OCI-LY1 (cell line): ENCODE measurements at regions not wholly inside any gene's neighbourhood (a gene's known extent, or its start where the extent isn't known, plus 50 kb on each side); places are given as distances from the start of the nearest gene placed in this dataset.

Experiments
- H2AFZ ChIP-seq: fragments of 200-600 bp; sonication (generic), shearing (Covaris generic); 2 replicates; pipeline ENCODE4 v1.6.0; 2014; ENCODE audit warnings: antibody characterized with exemption, mild to moderate bottlenecking, low read length
- H3F3A ChIP-seq: fragments of 200-600 bp; sonication (generic), shearing (Covaris generic); 2 replicates; pipeline ENCODE4 v1.6.0; 2014; ENCODE audit warnings: mild to moderate bottlenecking, antibody characterized with exemption, low read length, moderate library complexity; ENCODE audit not compliant: insufficient read depth
- H3K27ac ChIP-seq: fragments of 200-600 bp; sonication (generic); 2 replicates; pipeline ENCODE4 v1.5.1; 2014; ENCODE audit warnings: low read length, mixed run types, mild to moderate bottlenecking, low read depth; ENCODE audit not compliant: poor library complexity, severe bottlenecking
- H3K27me3 ChIP-seq: fragments of 200-600 bp; sonication (generic); 2 replicates; pipeline ENCODE4 v1.6.0; 2014; ENCODE audit warnings: antibody characterized with exemption, mild to moderate bottlenecking, low read length, moderate library complexity; ENCODE audit not compliant: insufficient read depth
- H3K36me3 ChIP-seq: fragments of 200-600 bp; sonication (generic); 2 replicates; pipeline ENCODE4 v1.6.1; 2014; ENCODE audit warnings: mild to moderate bottlenecking, antibody characterized with exemption, low read length, moderate library complexity, mixed read lengths; ENCODE audit not compliant: insufficient read depth
- H3K4me1 ChIP-seq: fragments of 200-600 bp; sonication (generic); 2 replicates; pipeline ENCODE4 v1.5.1; 2014; ENCODE audit warnings: mild to moderate bottlenecking, low read length, moderate library complexity; ENCODE audit not compliant: insufficient read depth, severe bottlenecking
- H3K4me2 ChIP-seq: fragments of 200-600 bp; sonication (generic), shearing (Covaris generic); 2 replicates; pipeline ENCODE4 v1.6.1; 2014; ENCODE audit warnings: low read length
- H3K4me3 ChIP-seq: fragments of 200-600 bp; sonication (generic); 2 replicates; pipeline ENCODE4 v1.5.1; 2014; ENCODE audit warnings: low read length, low read depth, mild to moderate bottlenecking, mixed read lengths; ENCODE audit not compliant: poor library complexity, severe bottlenecking
- H3K79me2 ChIP-seq: fragments of 200-600 bp; shearing (Covaris generic); 2 replicates; pipeline ENCODE4 v1.6.1; 2016; ENCODE audit warnings: mixed run types, low read length, mixed read lengths; ENCODE audit not compliant: insufficient read depth
- H3K9ac ChIP-seq: fragments of 200-600 bp; sonication (generic), shearing (Covaris generic); 2 replicates; pipeline ENCODE4 v1.6.1; 2014; ENCODE audit warnings: mild to moderate bottlenecking, low read length, mixed read lengths
- H3K9me2 ChIP-seq: fragments of 200-600 bp; sonication (generic), shearing (Covaris generic); 2 replicates; pipeline ENCODE4 v1.6.1; 2014; ENCODE audit warnings: low read depth, mild to moderate bottlenecking, low read length, mixed read lengths
- H3K9me3 ChIP-seq: fragments of 200-600 bp; shearing (Covaris generic); 2 replicates; pipeline ENCODE4 v1.6.1; 2014; ENCODE audit warnings: low read length, mixed read lengths
- H4K20me1 ChIP-seq: fragments of 200-600 bp; sonication (generic), shearing (Covaris generic); 2 replicates; pipeline ENCODE4 v1.6.0; 2016; ENCODE audit warnings: mild to moderate bottlenecking, low read length; ENCODE audit not compliant: insufficient read depth
- EZH2 ChIP-seq: fragments of 200-600 bp; sonication (generic), shearing (Covaris generic); IDR thresholded peaks from 2 replicates; pipeline ENCODE4 v1.8.0; 2017; ENCODE audit warnings: borderline replicate concordance, mixed run types, mild to moderate bottlenecking, antibody characterized with exemption, low read length, moderate library complexity, mixed read lengths
- TF ChIP-seq, protein P1 (sequence below): fragments of 200-600 bp; sonication (generic), shearing (Covaris generic); IDR thresholded peaks from 2 replicates; pipeline ENCODE4 v1.5.1; 2017; ENCODE audit warnings: mild to moderate bottlenecking, antibody characterized with exemption, low read length, moderate library complexity, mixed read lengths

DNA sequence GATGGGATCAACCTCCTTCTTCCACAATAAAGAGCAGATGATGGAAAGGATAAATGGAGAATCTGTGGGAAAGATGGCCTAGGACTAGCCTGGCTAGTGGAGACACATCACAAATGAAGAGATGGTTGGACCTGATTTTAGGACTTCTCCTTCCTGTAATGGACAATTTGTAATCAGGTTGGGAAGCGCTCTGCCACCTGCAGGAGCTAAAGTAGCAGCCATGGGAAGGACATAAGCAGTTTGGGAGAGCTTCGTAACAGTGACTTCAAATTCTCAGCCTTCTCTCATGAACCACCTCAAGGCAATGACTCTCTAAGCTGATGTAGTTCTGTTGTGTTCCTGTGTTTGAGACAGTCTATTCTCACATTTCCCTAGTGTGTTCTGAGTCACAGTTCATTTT is 137.9 kb upstream of the BMP2 start:
- TF ChIP-seq EZH2 = no peak
- TF ChIP-seq, protein P1, sequence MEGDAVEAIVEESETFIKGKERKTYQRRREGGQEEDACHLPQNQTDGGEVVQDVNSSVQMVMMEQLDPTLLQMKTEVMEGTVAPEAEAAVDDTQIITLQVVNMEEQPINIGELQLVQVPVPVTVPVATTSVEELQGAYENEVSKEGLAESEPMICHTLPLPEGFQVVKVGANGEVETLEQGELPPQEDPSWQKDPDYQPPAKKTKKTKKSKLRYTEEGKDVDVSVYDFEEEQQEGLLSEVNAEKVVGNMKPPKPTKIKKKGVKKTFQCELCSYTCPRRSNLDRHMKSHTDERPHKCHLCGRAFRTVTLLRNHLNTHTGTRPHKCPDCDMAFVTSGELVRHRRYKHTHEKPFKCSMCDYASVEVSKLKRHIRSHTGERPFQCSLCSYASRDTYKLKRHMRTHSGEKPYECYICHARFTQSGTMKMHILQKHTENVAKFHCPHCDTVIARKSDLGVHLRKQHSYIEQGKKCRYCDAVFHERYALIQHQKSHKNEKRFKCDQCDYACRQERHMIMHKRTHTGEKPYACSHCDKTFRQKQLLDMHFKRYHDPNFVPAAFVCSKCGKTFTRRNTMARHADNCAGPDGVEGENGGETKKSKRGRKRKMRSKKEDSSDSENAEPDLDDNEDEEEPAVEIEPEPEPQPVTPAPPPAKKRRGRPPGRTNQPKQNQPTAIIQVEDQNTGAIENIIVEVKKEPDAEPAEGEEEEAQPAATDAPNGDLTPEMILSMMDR = no peak
- Histone ChIP-seq H3K9ac (no peak overlapping the region), H3K4me1 (no peaks in the 10 kb centered on the region), H4K20me1 (no peaks in the 10 kb centered on the region), H3K9me2 (no peaks in the 10 kb centered on the region), H3K9me3 (no peaks in the 10 kb centered on the region), H3K27ac (no peak overlapping the region), H3K79me2 (no peaks in the 10 kb centered on the region), H3K4me3 (no peak overlapping the region), H3K36me3 (no peaks in the 10 kb centered on the region), H3K27me3 (no peaks in the 10 kb centered on the region), H3K4me2 (no peak overlapping the region), H3F3A (no peaks in the 10 kb centered on the region), H2AFZ (no peak overlapping the region)

DNA sequence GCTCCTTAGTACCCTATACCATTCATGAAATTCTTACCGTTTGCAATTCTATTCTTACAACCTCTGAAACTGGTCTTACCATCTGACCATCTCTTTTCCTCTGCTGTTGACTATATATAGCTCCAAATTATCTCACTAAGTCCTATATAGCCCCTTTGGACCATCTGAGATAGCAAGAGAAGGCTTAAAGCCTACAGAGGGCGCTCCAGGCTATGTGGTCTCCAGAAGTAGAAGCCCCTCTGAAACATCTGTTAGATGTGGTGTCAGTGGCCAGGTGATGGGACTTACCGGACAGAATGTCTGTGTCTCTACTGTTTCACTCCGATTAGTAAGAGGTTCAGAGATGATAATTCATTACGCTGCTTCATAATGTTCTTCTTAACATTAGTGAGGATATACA is 140.7 kb upstream of the BMP2 start:
- Histone ChIP-seq H3K4me1 (no peaks in the 10 kb centered on the region), H3F3A (no peaks in the 10 kb centered on the region), H4K20me1 (no peaks in the 10 kb centered on the region), H3K4me2 (no peak overlapping the region), H3K4me3 (no peak overlapping the region), H3K36me3 (no peaks in the 10 kb centered on the region), H3K9me2 (no peaks in the 10 kb centered on the region), H3K27me3 (no peaks in the 10 kb centered on the region), H3K79me2 (no peaks in the 10 kb centered on the region), H3K27ac (no peak overlapping the region), H3K9me3 (no peaks in the 10 kb centered on the region), H2AFZ (no peak overlapping the region), H3K9ac (no peak overlapping the region)
- TF ChIP-seq EZH2 = no peak
- TF ChIP-seq, protein P1 = peak; percentile 32

DNA sequence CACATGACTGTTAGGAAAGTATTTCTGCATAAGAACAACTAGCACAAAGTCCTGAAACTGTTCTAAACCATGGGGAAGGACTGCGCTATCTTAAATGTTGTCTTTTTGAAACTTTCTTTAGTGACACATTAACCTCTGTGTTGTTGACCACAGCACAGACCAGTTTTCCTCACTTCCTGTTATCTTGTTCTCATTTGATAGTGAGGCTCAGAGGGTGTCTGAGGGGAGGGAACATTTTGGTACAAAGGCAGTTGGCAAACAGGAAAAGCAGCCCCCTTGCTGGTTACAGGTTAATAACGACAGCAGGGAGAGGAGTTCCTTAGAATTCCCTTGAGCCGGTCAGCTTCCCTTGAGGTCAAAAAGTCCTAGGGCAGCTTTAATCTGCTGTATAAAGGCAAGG is 143.5 kb upstream of the BMP2 start:
- no peak overlapping the region for H3K27ac ChIP-seq
- H3K4me2 ChIP-seq = no peak overlapping the region
- TF ChIP-seq, protein P1 = no peak
- no peak for TF ChIP-seq EZH2
- no peaks in the 10 kb centered on the region for H3K27me3 ChIP-seq
- no peaks in the 10 kb centered on the region for H3F3A ChIP-seq
- H4K20me1 ChIP-seq = no peaks in the 10 kb centered on the region
- no peak overlapping the region for H3K4me3 ChIP-seq
- H3K36me3 ChIP-seq = no peaks in the 10 kb centered on the region
- no peak overlapping the region for H3K9ac ChIP-seq
- H3K79me2 ChIP-seq = no peaks in the 10 kb centered on the region
- no peaks in the 10 kb centered on the region for H3K9me2 ChIP-seq
- H3K4me1 ChIP-seq = no peaks in the 10 kb centered on the region
- no peak overlapping the region for H2AFZ ChIP-seq
- no peaks in the 10 kb centered on the region for H3K9me3 ChIP-seq
